ENCODE measurements at regions not wholly inside any gene's neighbourhood (a gene's known extent, or its start where the extent isn't known, plus 50 kb on each side); places are given as distances from the start of the nearest gene placed in this dataset.

- Histone ChIP-seq H3K9me3 (no peaks in the 10 kb centered on the region), H3K27me3 (no peaks in the 10 kb centered on the region), H3K4me3 (no peak overlapping the region), H3K36me3 (no peaks in the 10 kb centered on the region), H3K27ac (no peak overlapping the region), H3K4me1 (peaks cover 0 to 8% of the 10 kb centered on the region in 2 donors)
- TF ChIP-seq, protein P1, sequence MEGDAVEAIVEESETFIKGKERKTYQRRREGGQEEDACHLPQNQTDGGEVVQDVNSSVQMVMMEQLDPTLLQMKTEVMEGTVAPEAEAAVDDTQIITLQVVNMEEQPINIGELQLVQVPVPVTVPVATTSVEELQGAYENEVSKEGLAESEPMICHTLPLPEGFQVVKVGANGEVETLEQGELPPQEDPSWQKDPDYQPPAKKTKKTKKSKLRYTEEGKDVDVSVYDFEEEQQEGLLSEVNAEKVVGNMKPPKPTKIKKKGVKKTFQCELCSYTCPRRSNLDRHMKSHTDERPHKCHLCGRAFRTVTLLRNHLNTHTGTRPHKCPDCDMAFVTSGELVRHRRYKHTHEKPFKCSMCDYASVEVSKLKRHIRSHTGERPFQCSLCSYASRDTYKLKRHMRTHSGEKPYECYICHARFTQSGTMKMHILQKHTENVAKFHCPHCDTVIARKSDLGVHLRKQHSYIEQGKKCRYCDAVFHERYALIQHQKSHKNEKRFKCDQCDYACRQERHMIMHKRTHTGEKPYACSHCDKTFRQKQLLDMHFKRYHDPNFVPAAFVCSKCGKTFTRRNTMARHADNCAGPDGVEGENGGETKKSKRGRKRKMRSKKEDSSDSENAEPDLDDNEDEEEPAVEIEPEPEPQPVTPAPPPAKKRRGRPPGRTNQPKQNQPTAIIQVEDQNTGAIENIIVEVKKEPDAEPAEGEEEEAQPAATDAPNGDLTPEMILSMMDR (IDR thresholded peaks at IDR 0.05) = no peak
- DNase-seq (ENCODE audit: low spot score) = no peak
Observed at GRCh38 chr6:134686071-134686470, 263.8 kb downstream of the ALDH8A1 start.

GRCh38 chr6:134684423-134684795 is 265.5 kb downstream of the ALDH8A1 start:
- no peaks in the 10 kb centered on the region for H3K27me3 ChIP-seq
- TF ChIP-seq, protein P1 (IDR thresholded peaks at IDR 0.05) = no peak
- H3K36me3 ChIP-seq = no peaks in the 10 kb centered on the region
- H3K9me3 ChIP-seq = no peaks in the 10 kb centered on the region
- no peak overlapping the region for H3K4me3 ChIP-seq
- DNase-seq (ENCODE audit: low spot score) = no peak
- H3K4me1 ChIP-seq = peaks cover 0 to 8% of the 10 kb centered on the region in 2 donors
- no peak overlapping the region for H3K27ac ChIP-seq

DNA sequence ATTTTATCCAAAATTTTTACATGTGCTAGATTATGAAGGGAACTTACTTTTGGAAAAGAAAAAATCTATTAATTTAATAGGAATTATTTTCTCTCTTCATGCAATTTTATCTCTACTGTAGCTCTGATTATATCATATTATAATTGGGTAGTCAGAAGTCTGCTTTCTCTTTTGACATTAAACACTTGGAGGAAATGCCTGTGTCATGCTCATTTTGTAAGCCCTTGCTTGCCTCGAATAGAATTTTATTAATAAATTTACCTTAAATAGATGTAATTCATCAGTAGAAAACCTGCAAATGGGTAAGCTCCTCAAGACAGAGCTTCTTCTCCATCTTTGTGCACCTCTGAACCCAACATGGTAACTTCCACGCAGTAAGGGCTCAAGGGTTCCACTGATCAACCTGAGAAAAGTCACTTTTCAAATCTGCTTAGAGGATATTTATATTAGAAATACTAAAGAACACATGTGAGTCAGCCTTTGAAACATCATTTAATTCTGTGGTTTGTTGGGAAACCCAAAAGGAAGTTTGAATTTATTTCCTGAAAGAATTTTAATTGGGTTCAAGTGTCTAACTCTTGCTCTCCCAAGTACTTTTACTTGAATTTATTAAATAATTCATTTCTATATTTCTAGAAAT is 266.0 kb downstream of the ALDH8A1 start:
- TF ChIP-seq, protein P1 (IDR thresholded peaks at IDR 0.05) = no peak
- peaks cover 0 to 7% of the 10 kb centered on the region in 2 donors for H3K4me1 ChIP-seq
- DNase-seq (ENCODE audit: low spot score) = no peak
- H3K4me3 ChIP-seq = no peak overlapping the region
- no peak overlapping the region for H3K27ac ChIP-seq
- H3K27me3 ChIP-seq = no peaks in the 10 kb centered on the region
- no peaks in the 10 kb centered on the region for H3K36me3 ChIP-seq
- H3K9me3 ChIP-seq = no peaks in the 10 kb centered on the region

- Histone ChIP-seq H3K4me3 (no peak overlapping the region), H3K4me1 (peaks cover 0 to 8% of the 10 kb centered on the region in 2 donors), H3K36me3 (no peaks in the 10 kb centered on the region), H3K9me3 (no peaks in the 10 kb centered on the region), H3K27me3 (no peaks in the 10 kb centered on the region), H3K27ac (no peak overlapping the region)
- TF ChIP-seq, protein P1 (IDR thresholded peaks at IDR 0.05) = no peak
- DNase-seq (ENCODE audit: low spot score) = no peak
Observed at GRCh38 chr6:134680433-134680832, 269.5 kb downstream of the ALDH8A1 start.

DNA sequence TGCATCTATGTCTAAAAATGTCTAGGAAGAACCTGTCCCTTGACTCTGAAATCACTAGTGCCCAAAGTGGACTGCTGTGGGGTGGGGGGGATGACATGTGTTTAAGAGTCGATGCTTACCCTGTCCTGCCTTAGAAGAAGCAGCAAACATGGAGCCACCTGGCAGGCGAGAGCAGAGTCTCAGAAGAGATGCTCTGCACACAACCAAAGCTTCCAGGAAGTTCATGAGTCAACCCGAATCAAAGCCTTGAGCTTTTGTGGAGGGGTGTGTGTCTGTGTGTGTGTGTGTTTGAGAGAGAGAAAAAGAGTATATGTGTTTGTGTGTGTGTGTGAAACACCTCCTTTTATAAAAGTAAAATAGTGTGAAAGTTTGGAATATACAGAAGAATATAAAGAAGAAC is 269.9 kb downstream of the ALDH8A1 start:
- DNase-seq (ENCODE audit: low spot score) = no peak
- TF ChIP-seq, protein P1 (IDR thresholded peaks at IDR 0.05) = no peak
- Histone ChIP-seq H3K9me3 (no peaks in the 10 kb centered on the region), H3K4me3 (no peak overlapping the region), H3K36me3 (no peaks in the 10 kb centered on the region), H3K27ac (no peak overlapping the region), H3K4me1 (peaks cover 0 to 8% of the 10 kb centered on the region in 2 donors), H3K27me3 (no peaks in the 10 kb centered on the region)

GRCh38 chr6:134678436-134678889 is 271.4 kb downstream of the ALDH8A1 start:
- no peaks in the 10 kb centered on the region for H3K9me3 ChIP-seq
- H3K4me1 ChIP-seq = peaks cover 0 to 8% of the 10 kb centered on the region in 2 donors
- DNase-seq (ENCODE audit: low spot score) = no peak
- H3K27me3 ChIP-seq = no peaks in the 10 kb centered on the region
- TF ChIP-seq, protein P1 (IDR thresholded peaks at IDR 0.05) = no peak
- no peaks in the 10 kb centered on the region for H3K36me3 ChIP-seq
- no peak overlapping the region for H3K27ac ChIP-seq
- no peak overlapping the region for H3K4me3 ChIP-seq
